PC-9 (cell line): ENCODE measurements at regions not wholly inside any gene's neighbourhood (a gene's known extent, or its start where the extent isn't known, plus 50 kb on each side); places are given as distances from the start of the nearest gene placed in this dataset.
"Not testable (repeated sequence)": the region's sequence is repeated elsewhere in the genome, so short reads cannot be mapped to it uniquely, and the experiment has no call there.

Source experiments
- BruUV-seq: library from RNA; stranded (reverse); fragments of 400-500 nt; replicated peaks from 2 replicates; lab custom pipeline; 2021; lab: Mats Ljungman, UMichigan
- CTCF ChIA-PET: fragments of 300-600 bp; sonication (Branson Sonifier 250); formaldehyde crosslinking; loops from one replicate; lab custom pipeline; 2022; ENCODE audit warnings: antibody characterized with exemption; lab: Charles Lee
- POLR2A ChIA-PET: fragments of 300-600 bp; sonication (Branson Sonifier 250); formaldehyde crosslinking; loops from one replicate; lab custom pipeline; 2022; ENCODE audit warnings: antibody characterized with exemption; ENCODE audit not compliant: unreplicated experiment; lab: Charles Lee
- DNase-seq, 2 experiments: peaks; one replicate each; pipeline versions ENCODE4 v3.0.0 to v3.0.0-alpha.2; 2015 to 2022; ENCODE audit warnings: mixed read lengths in 1 of 2
- H2AFZ ChIP-seq: fragments of 200-600 bp; sonication (generic); 2 replicates; pipeline ENCODE4 v1.8.1; 2017; ENCODE audit warnings: antibody characterized with exemption
- H3F3A ChIP-seq: fragments of 200-600 bp; sonication (generic); 2 replicates; pipeline ENCODE4 v1.8.1; 2017; ENCODE audit warnings: antibody characterized with exemption, mild to moderate bottlenecking, low read depth; ENCODE audit not compliant: insufficient read depth
- H3K27ac ChIP-seq: fragments of 200-600 bp; sonication (generic); 2 replicates; pipeline ENCODE4 v1.6.1; 2016; ENCODE audit warnings: mixed run types
- H3K27me3 ChIP-seq: fragments of 200-600 bp; sonication (generic); 2 replicates; pipeline ENCODE4 v1.6.1; 2016; ENCODE audit warnings: low read depth, mixed run types; ENCODE audit not compliant: insufficient read depth
- H3K36me3 ChIP-seq: fragments of 200-600 bp; sonication (generic); 2 replicates; pipeline ENCODE4 v1.6.1; 2016; ENCODE audit warnings: low read depth, mixed run types
- H3K4me1 ChIP-seq: fragments of 200-600 bp; sonication (generic); replicated peaks from 2 replicates; pipeline ENCODE4 v1.6.1; 2016; ENCODE audit warnings: mixed run types; ENCODE audit not compliant: insufficient read depth
- H3K4me2 ChIP-seq: fragments of 200-600 bp; sonication (generic); 2 replicates; pipeline ENCODE4 v1.6.1; 2017; ENCODE audit warnings: mixed run types
- H3K4me3 ChIP-seq: fragments of 200-600 bp; sonication (generic); 2 replicates; pipeline ENCODE4 v1.6.1; 2016; ENCODE audit warnings: mixed run types
- H3K79me2 ChIP-seq: fragments of 200-600 bp; sonication (generic); 2 replicates; pipeline ENCODE4 v1.6.1; 2017; ENCODE audit warnings: low read depth, mixed run types
- H3K9me2 ChIP-seq: fragments of 200-600 bp; sonication (generic); 2 replicates; pipeline ENCODE4 v1.8.1; 2017; ENCODE audit warnings: mild to moderate bottlenecking; ENCODE audit not compliant: insufficient read depth
- H3K9me3 ChIP-seq: fragments of 200-600 bp; sonication (generic); 2 replicates; pipeline ENCODE4 v1.8.1; 2016; ENCODE audit warnings: low read depth; ENCODE audit not compliant: insufficient read depth
- H4K20me1 ChIP-seq: fragments of 200-600 bp; sonication (generic); 2 replicates; pipeline ENCODE4 v1.8.1; 2017; ENCODE audit not compliant: insufficient read depth
- CTCF ChIP-seq: fragments of 200-600 bp; sonication (generic); conservative IDR thresholded peaks from 2 replicates; pipeline ENCODE4 v1.6.1; 2017; ENCODE audit warnings: mixed run types, antibody characterized with exemption, mild to moderate bottlenecking, moderate library complexity
- EZH2 ChIP-seq: fragments of 200-600 bp; sonication (generic); IDR thresholded peaks from 2 replicates; pipeline ENCODE4 v1.8.0; 2017; ENCODE audit warnings: antibody characterized with exemption, low read depth
- intact Hi-C: fragments of 100-400 bp; cut with micrococcal nuclease; formaldehyde crosslinking; loops from one replicate; pipeline ENCODE4 v1.10.0; 2022; ENCODE audit not compliant: unreplicated experiment

GRCh38 chr20:51169813-51170212 lies 146.9 kb upstream of the KCNG1 start:
- no peaks in the 10 kb centered on the region for H3K79me2 ChIP-seq
- no peaks in the 10 kb centered on the region for H3K4me1 ChIP-seq
- no peak overlapping the region for H3K4me3 ChIP-seq
- no peak overlapping the region for H2AFZ ChIP-seq
- no peaks in the 10 kb centered on the region for H4K20me1 ChIP-seq
- no peaks in the 10 kb centered on the region for H3K36me3 ChIP-seq
- H3K9me2 ChIP-seq: no peaks in the 10 kb centered on the region
- H3K27me3 ChIP-seq: peaks cover 85% of the 10 kb centered on the region
- BruUV-seq: no TSS peak
- no peaks in the 10 kb centered on the region for H3K9me3 ChIP-seq
- TF ChIP-seq CTCF (no peak), EZH2 (no peak)
- H3F3A ChIP-seq: no peaks in the 10 kb centered on the region
- ChIA-PET POLR2A (no interaction called here), CTCF (no interaction called here)
- no peak overlapping the region for H3K27ac ChIP-seq
- intact Hi-C loops: no loop called here
- no peak overlapping the region for H3K4me2 ChIP-seq
- DNase-seq: no peak

GRCh38 chr20:51167911-51168310 lies 145.0 kb upstream of the KCNG1 start:
- not testable (repeated sequence) for BruUV-seq

GRCh38 chr20:51166489-51166888 lies 143.6 kb upstream of the KCNG1 start:
- H2AFZ ChIP-seq: no peak overlapping the region
- H3K27me3 ChIP-seq: peaks cover 84% of the 10 kb centered on the region
- intact Hi-C loops: no loop called here
- no peaks in the 10 kb centered on the region for H3K36me3 ChIP-seq
- TF ChIP-seq CTCF (no peak), EZH2 (no peak)
- ChIA-PET POLR2A (no interaction called here), CTCF (no interaction called here)
- BruUV-seq: no TSS peak
- no peaks in the 10 kb centered on the region for H4K20me1 ChIP-seq
- no peaks in the 10 kb centered on the region for H3F3A ChIP-seq
- no peaks in the 10 kb centered on the region for H3K4me1 ChIP-seq
- no peaks in the 10 kb centered on the region for H3K9me2 ChIP-seq
- DNase-seq: no peak
- no peaks in the 10 kb centered on the region for H3K9me3 ChIP-seq
- H3K27ac ChIP-seq: no peak overlapping the region
- no peaks in the 10 kb centered on the region for H3K79me2 ChIP-seq
- H3K4me3 ChIP-seq: no peak overlapping the region
- H3K4me2 ChIP-seq: no peak overlapping the region

More at GRCh38 chr20:51167911-51168310, 145.0 kb upstream of the KCNG1 start:
- CTCF ChIA-PET, H3K36me3 ChIP-seq, H4K20me1 ChIP-seq, H3K9me3 ChIP-seq, H3K9me2 ChIP-seq, H3K27ac ChIP-seq, POLR2A ChIA-PET, intact Hi-C loops, H3K4me2 ChIP-seq, H2AFZ ChIP-seq, H3K79me2 ChIP-seq, H3K4me3 ChIP-seq, H3F3A ChIP-seq, DNase-seq, H3K4me1 ChIP-seq: not testable (repeated sequence)
- H3K27me3 ChIP-seq: peaks cover 84% of the 10 kb centered on the region

- Histone ChIP-seq H3K9me3 (no peaks in the 10 kb centered on the region), H3K27ac (no peak overlapping the region), H3K36me3 (no peaks in the 10 kb centered on the region), H2AFZ (no peak overlapping the region), H3K79me2 (no peaks in the 10 kb centered on the region), H3K9me2 (no peaks in the 10 kb centered on the region), H3K27me3 (peaks cover 85% of the 10 kb centered on the region), H3F3A (no peaks in the 10 kb centered on the region), H3K4me2 (no peak overlapping the region), H3K4me3 (no peak overlapping the region), H3K4me1 (0 out of 2 replicates have a peak, but pooled peaks cover 4% of the 10 kb centered on the region), H4K20me1 (no peaks in the 10 kb centered on the region)
- ChIA-PET POLR2A (no interaction called here), CTCF (no interaction called here)
- no TSS peak for BruUV-seq
- intact Hi-C loops: no loop called here
- no peak for TF ChIP-seq CTCF
- TF ChIP-seq EZH2: no peak
- no peak for DNase-seq
Observed at GRCh38 chr20:51165131-51165530, 142.2 kb upstream of the KCNG1 start.
